AG04450 (cell line): ENCODE measurements at regions not wholly inside any gene's neighbourhood (a gene's known extent, or its start where the extent isn't known, plus 50 kb on each side); places are given as distances from the start of the nearest gene placed in this dataset.
"Not testable (repeated sequence)": the region's sequence is repeated elsewhere in the genome, so short reads cannot be mapped to it uniquely, and the experiment has no call there.

ENCODE experiments used
- CTCF ChIA-PET: fragments of 300-600, 350-600 bp; formaldehyde crosslinking; extraction: SDS; loops from one replicate; lab custom pipeline; 2022; ENCODE audit warnings: antibody characterized with exemption, inconsistent platforms; lab: Charles Lee
- POLR2A ChIA-PET: fragments of 350-600 bp; formaldehyde crosslinking; extraction: SDS; loops from one replicate; lab custom pipeline; 2021; ENCODE audit warnings: antibody characterized with exemption, inconsistent platforms; lab: Yijun Ruan, JAX
- DNase-seq: peaks from one replicate; pipeline ENCODE4 v3.0.0-alpha.2; 2011; ENCODE audit warnings: low read depth, low spot score
- H3K27ac ChIP-seq: one replicate; pipeline ENCODE4 v1.5.1; 2012; ENCODE audit warnings: low read depth, low read length, control low read depth
- H3K27me3 ChIP-seq: one replicate; pipeline ENCODE4 v1.6.0; 2012; ENCODE audit warnings: low read length; ENCODE audit not compliant: control insufficient read depth, insufficient read depth
- H3K4me3 ChIP-seq: 2 replicates; pipeline ENCODE4 v1.5.1; 2011; ENCODE audit warnings: mild to moderate bottlenecking, low read depth, low read length, control low read depth
- H3K9me3 ChIP-seq: 2 replicates; pipeline ENCODE4 v1.5.1; 2012; ENCODE audit warnings: low read length; ENCODE audit not compliant: control insufficient read depth, insufficient read depth
- TF ChIP-seq, protein P1 (sequence below): IDR thresholded peaks from 2 replicates; pipeline ENCODE4 v1.5.1; 2011; ENCODE audit warnings: low read depth, low read length, control low read depth, inconsistent platforms

DNA sequence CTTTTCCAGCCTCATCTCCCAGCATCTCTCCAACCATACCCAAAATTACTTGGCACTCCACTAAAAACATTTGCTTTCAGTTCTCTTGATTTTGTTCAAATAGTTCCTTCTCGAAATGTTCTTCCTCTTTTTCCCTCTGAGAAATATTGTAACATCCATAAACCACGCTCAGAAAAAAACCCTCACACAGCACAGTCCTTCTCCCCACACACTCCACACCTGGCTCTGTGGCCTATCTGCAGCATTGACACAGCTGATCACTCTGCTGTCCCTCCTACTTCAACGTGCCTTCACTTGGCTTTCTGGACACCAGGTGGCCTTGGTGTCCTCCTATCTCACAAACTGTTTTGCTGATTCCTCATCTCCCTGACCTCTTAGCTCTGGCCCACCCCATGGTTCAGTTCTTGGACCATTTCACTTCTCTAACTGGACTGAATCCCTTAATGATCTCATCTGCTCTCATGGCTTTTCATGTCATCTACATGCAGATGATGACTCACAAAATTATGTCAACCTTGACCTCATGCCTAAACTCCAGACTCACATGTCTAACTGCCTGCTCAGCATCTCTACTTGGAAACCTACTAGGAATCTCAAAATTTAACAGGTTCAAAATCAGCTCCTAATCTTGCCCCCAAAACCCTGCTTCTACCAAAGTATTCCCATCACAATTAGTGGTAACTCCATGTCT, 93.3 kb downstream of the TRIM42 start:
- ChIA-PET CTCF (no interaction called here), POLR2A (no interaction called here)
- DNase-seq = no peak
- Histone ChIP-seq H3K4me3 (no peak overlapping the region), H3K27me3 (no peaks in the 10 kb centered on the region), H3K9me3 (no peaks in the 10 kb centered on the region), H3K27ac (no peak overlapping the region)
- TF ChIP-seq, protein P1, sequence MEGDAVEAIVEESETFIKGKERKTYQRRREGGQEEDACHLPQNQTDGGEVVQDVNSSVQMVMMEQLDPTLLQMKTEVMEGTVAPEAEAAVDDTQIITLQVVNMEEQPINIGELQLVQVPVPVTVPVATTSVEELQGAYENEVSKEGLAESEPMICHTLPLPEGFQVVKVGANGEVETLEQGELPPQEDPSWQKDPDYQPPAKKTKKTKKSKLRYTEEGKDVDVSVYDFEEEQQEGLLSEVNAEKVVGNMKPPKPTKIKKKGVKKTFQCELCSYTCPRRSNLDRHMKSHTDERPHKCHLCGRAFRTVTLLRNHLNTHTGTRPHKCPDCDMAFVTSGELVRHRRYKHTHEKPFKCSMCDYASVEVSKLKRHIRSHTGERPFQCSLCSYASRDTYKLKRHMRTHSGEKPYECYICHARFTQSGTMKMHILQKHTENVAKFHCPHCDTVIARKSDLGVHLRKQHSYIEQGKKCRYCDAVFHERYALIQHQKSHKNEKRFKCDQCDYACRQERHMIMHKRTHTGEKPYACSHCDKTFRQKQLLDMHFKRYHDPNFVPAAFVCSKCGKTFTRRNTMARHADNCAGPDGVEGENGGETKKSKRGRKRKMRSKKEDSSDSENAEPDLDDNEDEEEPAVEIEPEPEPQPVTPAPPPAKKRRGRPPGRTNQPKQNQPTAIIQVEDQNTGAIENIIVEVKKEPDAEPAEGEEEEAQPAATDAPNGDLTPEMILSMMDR = no peak

GRCh38 chr3:140777631-140778233, 99.9 kb downstream of the TRIM42 start:
- H3K27ac ChIP-seq = no peak overlapping the region
- H3K9me3 ChIP-seq = no peaks in the 10 kb centered on the region
- TF ChIP-seq, protein P1 = no peak
- ChIA-PET CTCF (no interaction called here), POLR2A (no interaction called here)
- no peak overlapping the region for H3K4me3 ChIP-seq
- no peak for DNase-seq
- no peaks in the 10 kb centered on the region for H3K27me3 ChIP-seq

DNA sequence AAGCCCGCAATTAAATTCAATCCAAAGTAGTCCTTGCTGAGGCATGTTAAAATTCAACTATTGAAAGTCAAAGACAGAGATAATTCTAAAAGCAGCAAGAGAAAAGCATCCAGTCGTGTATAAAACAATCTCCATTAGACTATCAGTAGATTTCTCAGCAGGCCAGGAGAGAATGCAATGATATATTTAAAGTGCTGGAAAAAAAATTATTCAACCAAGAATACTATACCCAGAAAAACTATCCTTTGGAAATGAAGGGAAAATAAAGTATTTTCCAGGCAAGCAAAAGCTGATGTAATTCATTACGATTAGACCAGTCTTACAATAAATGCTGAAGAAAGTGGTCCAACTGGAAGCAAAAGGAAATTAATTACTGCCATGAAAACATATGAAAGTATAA, 113.5 kb downstream of the TRIM42 start:
- Histone ChIP-seq H3K4me3 (no peak overlapping the region), H3K27me3 (no peaks in the 10 kb centered on the region), H3K9me3 (no peaks in the 10 kb centered on the region), H3K27ac (no peak overlapping the region)
- DNase-seq = no peak
- TF ChIP-seq, protein P1 = no peak
- CTCF ChIA-PET = no interaction called here
- POLR2A ChIA-PET = no interaction called here

GRCh38 chr3:140794507-140794906, 116.6 kb downstream of the TRIM42 start:
- ChIA-PET CTCF (no interaction called here), POLR2A (no interaction called here)
- H3K27ac ChIP-seq = no peak overlapping the region
- H3K9me3 ChIP-seq = no peaks in the 10 kb centered on the region
- H3K4me3 ChIP-seq = no peak overlapping the region
- TF ChIP-seq, protein P1 = no peak
- no peaks in the 10 kb centered on the region for H3K27me3 ChIP-seq
- no peak for DNase-seq

DNA sequence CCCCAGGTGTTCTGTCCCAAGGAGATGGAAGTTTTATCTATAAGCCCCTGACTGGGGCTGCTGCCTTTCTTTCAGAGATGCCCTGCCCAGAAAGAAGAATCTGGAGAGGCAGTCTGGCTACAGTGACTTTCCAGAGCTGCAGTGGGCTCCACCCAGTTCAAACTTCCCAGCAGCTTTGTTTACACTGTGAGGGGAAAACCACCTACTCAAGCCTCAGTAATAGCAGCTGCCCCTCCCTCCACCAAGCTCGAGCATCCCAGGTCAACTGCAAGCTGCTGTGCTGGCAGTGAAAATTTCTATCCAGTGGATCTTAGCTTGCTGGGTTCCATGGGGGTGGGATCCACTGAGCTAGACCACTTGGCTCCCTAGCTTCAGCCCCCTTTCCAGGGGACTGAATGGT, 125.0 kb downstream of the TRIM42 start:
- H3K9me3 ChIP-seq, H3K27me3 ChIP-seq, H3K4me3 ChIP-seq, H3K27ac ChIP-seq, DNase-seq, POLR2A ChIA-PET, CTCF ChIA-PET: not testable (repeated sequence)
